ENCODE measurements at regions not wholly inside any gene's neighbourhood (a gene's known extent, or its start where the extent isn't known, plus 50 kb on each side); places are given as distances from the start of the nearest gene placed in this dataset.

- TF ChIP-seq POLR2A (IDR thresholded peaks at IDR 0.05) = no peak
- TF ChIP-seq CTCF (IDR thresholded peaks at IDR 0.05) = no peak
Measured at GRCh38 chr16:48824271-48824670, 214.3 kb upstream of the N4BP1 start.
